ENCODE measurements at regions not wholly inside any gene's neighbourhood (a gene's known extent, or its start where the extent isn't known, plus 50 kb on each side); places are given as distances from the start of the nearest gene placed in this dataset.

- no peak for TF ChIP-seq ZBTB7A (IDR thresholded peaks at IDR 0.05; ENCODE audit: low read depth)
- TF ChIP-seq MAX (IDR thresholded peaks at IDR 0.05), result no peak
- TF ChIP-seq YY1 (IDR thresholded peaks at IDR 0.05; ENCODE audit: low read depth), result no peak
- no peak for TF ChIP-seq TEAD4 (IDR thresholded peaks at IDR 0.05)
- TF ChIP-seq RAD21 (IDR thresholded peaks at IDR 0.05; ENCODE audit: low read depth), result no peak
- no peak for TF ChIP-seq EP300 (IDR thresholded peaks at IDR 0.05; ENCODE audit: borderline replicate concordance)
- no peak for TF ChIP-seq CEBPB (IDR thresholded peaks at IDR 0.05)
- no peak for TF ChIP-seq FOXM1 (IDR thresholded peaks at IDR 0.05; ENCODE audit: borderline replicate concordance, low read depth)
- TF ChIP-seq REST (IDR thresholded peaks at IDR 0.05; ENCODE audit: low read depth), result no peak
- no peak for TF ChIP-seq TAF1 (IDR thresholded peaks at IDR 0.05; ENCODE audit: low read depth)
- TF ChIP-seq TCF12 (IDR thresholded peaks at IDR 0.05; ENCODE audit: low read depth), result no peak
Observed at GRCh38 chr6:93592417-93592816, 173.1 kb upstream of the EPHA7 start.
